HG02852 (cell line): ENCODE measurements at regions not wholly inside any gene's neighbourhood (a gene's known extent, or its start where the extent isn't known, plus 50 kb on each side); places are given as distances from the start of the nearest gene placed in this dataset.

ENCODE experiments used
- ATAC-seq: cut with Tn5 transposase; IDR thresholded peaks from one replicate; pipeline ENCODE4 v1.9.1; 2021; ENCODE audit warnings: mild to moderate bottlenecking, moderate library complexity; ENCODE audit not compliant: unreplicated experiment

GRCh38 chr1:239816081-239816782 is 275.5 kb upstream of the FMN2 start:
- ATAC-seq = no peak

GRCh38 chr1:239817276-239817675 is 274.4 kb upstream of the FMN2 start:
- no peak for ATAC-seq

- no peak for ATAC-seq
These were observed 273.9 kb upstream of the FMN2 start for GRCh38 chr1:239817801-239818200.

GRCh38 chr1:239819096-239819495 is 272.6 kb upstream of the FMN2 start:
- ATAC-seq = no peak

GRCh38 chr1:239819756-239820250 is 271.9 kb upstream of the FMN2 start:
- no peak for ATAC-seq

- ATAC-seq = no peak
These were observed 267.8 kb upstream of the FMN2 start for GRCh38 chr1:239823852-239824251.

- ATAC-seq = no peak
These were observed 265.5 kb upstream of the FMN2 start for GRCh38 chr1:239826211-239826610.

GRCh38 chr1:239826736-239827135 is 264.9 kb upstream of the FMN2 start:
- ATAC-seq = no peak

- ATAC-seq = no peak
These were observed 262.1 kb upstream of the FMN2 start for GRCh38 chr1:239829535-239829934.

- no peak for ATAC-seq
These were observed 259.9 kb upstream of the FMN2 start for GRCh38 chr1:239831577-239832355.

- no peak for ATAC-seq
These were observed 258.0 kb upstream of the FMN2 start for GRCh38 chr1:239833723-239834122.

- no peak for ATAC-seq
These were observed 255.7 kb upstream of the FMN2 start for GRCh38 chr1:239835946-239836440.

- ATAC-seq = no peak
These were observed 251.3 kb upstream of the FMN2 start for GRCh38 chr1:239840336-239840735.

GRCh38 chr1:239840790-239841189 is 250.9 kb upstream of the FMN2 start:
- ATAC-seq = no peak

- ATAC-seq = no peak
These were observed 250.1 kb upstream of the FMN2 start for GRCh38 chr1:239841631-239842030.

GRCh38 chr1:239843541-239843940 is 248.1 kb upstream of the FMN2 start:
- ATAC-seq = no peak

GRCh38 chr1:239844833-239845232 is 246.8 kb upstream of the FMN2 start:
- no peak for ATAC-seq

- ATAC-seq = no peak
These were observed 236.8 kb upstream of the FMN2 start for GRCh38 chr1:239854922-239855321.

GRCh38 chr1:239856067-239856466 is 235.6 kb upstream of the FMN2 start:
- ATAC-seq = no peak

GRCh38 chr1:239856924-239857323 is 234.8 kb upstream of the FMN2 start:
- no peak for ATAC-seq

GRCh38 chr1:239858057-239858456 is 233.6 kb upstream of the FMN2 start:
- ATAC-seq = no peak

GRCh38 chr1:239858529-239858928 is 233.2 kb upstream of the FMN2 start:
- no peak for ATAC-seq
